NCI-H226 (cell line): ENCODE measurements at regions not wholly inside any gene's neighbourhood (a gene's known extent, or its start where the extent isn't known, plus 50 kb on each side); places are given as distances from the start of the nearest gene placed in this dataset.

ENCODE experiments used
- DNase-seq: peaks from one replicate; pipeline ENCODE4 v3.0.0-alpha.2; 2015

GRCh38 chr3:22495791-22496190 is 707.3 kb upstream of the UBE2E2 start:
- no peak for DNase-seq

DNA sequence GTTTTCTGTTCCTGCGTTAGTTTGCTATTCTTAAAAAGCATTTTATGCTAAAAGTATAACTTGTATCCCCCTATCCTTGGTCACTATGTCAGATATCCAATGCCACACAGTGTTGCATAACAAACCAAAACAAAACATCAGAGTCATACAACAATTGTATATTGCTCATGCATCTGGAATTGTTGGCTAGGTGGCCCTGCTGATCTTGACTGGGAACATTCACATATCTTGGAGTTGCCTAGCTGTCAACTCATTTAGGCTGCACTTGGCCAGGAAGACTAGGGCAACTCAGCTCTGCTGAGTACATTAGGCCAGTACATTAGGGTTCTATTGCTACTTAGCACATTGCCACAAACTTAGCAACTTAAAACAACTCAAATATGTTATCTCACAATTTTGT is 706.5 kb upstream of the UBE2E2 start:
- DNase-seq = no peak

GRCh38 chr3:22506871-22507270 is 696.3 kb upstream of the UBE2E2 start:
- DNase-seq = no peak

DNA sequence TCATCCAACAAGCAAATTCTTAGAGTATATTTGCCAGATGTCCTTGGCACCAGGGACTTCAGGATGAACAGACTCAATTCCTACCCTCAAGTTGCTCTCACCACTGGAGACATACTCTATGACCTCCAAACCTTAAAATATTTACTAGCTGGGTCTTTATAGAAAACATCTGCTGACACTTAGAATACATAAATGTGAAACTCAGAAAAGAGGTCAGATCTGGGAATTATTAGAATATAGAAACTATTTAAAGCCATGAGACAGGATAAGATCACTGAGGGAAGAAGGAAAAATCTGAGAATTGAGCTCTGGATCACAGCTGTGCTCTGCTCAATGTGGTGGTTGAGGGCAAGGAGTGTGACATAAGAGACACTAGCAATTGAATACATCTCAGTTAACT is 695.4 kb upstream of the UBE2E2 start:
- DNase-seq = no peak

- DNase-seq = no peak
These were observed 679.2 kb upstream of the UBE2E2 start for GRCh38 chr3:22523925-22524324.

DNA sequence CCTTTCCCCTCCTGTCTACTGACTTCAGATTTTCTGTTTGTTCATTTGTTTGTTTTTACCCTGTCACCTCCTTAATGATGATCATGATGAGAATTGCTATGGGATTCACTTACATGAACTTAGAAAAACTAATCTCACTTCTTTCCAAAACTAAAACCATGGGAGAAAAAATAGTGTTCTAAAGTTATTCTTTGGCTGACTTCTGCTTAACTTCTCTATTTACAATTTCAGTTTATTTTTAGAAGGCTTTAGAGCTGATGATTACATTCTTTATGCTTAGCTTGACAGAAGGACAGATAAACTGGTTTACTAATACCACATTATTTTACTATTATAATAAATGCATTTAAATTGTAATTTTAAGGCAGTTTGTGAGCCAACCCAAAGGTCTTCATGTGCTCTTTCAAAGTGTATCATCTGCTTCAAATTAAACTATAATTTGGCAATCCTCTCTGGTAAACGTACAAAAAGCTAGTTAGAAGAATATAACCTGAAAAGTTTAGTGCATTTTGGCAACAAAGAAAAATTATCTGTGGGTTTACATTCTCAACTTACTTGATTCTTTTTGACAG is 676.8 kb upstream of the UBE2E2 start:
- DNase-seq = no peak

GRCh38 chr3:22536541-22536940 is 666.6 kb upstream of the UBE2E2 start:
- peak; percentile 4 for DNase-seq

DNA sequence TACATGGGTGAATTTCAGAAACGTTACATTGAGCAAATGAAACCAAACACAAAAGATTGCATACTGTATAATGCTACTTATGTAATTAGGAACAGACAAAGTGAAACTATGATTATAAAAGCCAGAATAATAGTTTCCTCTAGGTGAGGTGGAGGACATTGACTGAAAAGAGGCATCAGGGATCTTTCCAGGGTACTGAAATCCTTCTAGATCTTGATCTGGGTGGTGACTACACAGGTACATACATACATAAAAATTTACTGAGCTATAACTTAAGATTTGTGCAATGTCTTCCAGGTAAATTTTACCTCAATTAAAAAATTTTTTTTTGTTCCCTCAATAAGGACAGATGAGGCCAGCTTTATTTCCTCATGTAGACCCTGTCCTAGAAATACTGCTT is 665.6 kb upstream of the UBE2E2 start:
- DNase-seq = no peak

GRCh38 chr3:22542311-22542710 is 660.8 kb upstream of the UBE2E2 start:
- peak; percentile 72 for DNase-seq

GRCh38 chr3:22555753-22556435 is 647.2 kb upstream of the UBE2E2 start:
- DNase-seq = no peak

- DNase-seq = no peak
These were observed 637.7 kb upstream of the UBE2E2 start for GRCh38 chr3:22565393-22565792.

- DNase-seq = no peak
These were observed 634.8 kb upstream of the UBE2E2 start for GRCh38 chr3:22568285-22568684.

DNA sequence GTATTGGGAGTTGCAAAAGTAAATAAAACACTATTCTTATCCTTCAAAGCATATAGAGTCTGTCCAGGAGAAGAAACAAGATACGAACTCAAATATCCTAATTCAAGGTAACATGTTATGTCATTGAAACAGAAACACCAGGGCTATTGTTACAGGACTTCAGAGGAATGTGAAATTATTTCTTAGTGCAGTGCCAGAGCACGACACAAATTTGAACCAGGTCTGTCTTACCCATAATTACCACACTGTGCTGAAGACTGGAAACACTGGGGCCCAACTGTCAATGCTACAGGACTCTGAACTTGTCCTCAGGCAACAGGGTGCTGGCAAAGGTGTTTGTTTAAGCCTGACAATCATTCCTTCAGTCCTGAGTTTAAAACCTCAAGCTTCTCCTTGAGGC is 633.6 kb upstream of the UBE2E2 start:
- no peak for DNase-seq

DNA sequence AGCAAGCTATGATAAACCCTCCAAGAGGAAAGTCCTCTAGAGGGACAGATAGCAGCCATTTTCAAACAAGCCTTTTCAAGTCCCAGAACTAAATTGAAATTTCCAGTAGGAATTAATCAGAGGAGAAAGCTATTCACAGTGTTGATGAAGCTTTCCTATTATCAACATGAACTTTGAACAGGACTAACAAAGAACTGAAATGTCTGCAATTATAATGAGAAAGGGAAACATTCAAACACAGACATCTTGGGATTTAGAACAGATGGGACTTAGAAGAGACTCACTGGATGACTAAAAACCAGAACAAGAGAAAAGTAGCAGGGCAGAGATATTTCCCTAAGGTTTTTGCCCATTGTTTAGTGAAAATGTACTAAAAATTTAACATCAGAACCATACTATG is 622.1 kb upstream of the UBE2E2 start:
- DNase-seq = no peak

GRCh38 chr3:22582266-22582665 is 620.9 kb upstream of the UBE2E2 start:
- DNase-seq = no peak

- peak; percentile 54 for DNase-seq
These were observed 617.6 kb upstream of the UBE2E2 start for GRCh38 chr3:22585504-22585903.

DNA sequence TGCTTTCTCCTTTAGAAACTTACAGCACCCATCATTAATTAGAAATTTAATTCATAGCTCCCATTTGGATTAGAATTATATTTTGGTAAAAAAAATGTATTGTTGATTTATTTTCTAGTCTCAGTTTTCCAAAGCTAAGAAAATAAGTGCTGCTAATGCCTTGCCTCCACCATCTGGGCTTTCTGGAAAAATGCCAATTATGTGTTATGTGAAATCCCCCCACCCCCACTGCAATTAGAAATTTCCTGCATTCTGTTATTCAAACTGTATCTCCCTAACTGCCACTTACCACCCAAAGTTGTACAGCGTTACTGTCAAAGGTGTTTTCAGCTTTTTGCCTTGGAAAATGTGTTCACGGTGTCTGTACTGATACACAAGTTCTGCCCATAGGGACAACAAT is 617.2 kb upstream of the UBE2E2 start:
- DNase-seq = no peak

DNA sequence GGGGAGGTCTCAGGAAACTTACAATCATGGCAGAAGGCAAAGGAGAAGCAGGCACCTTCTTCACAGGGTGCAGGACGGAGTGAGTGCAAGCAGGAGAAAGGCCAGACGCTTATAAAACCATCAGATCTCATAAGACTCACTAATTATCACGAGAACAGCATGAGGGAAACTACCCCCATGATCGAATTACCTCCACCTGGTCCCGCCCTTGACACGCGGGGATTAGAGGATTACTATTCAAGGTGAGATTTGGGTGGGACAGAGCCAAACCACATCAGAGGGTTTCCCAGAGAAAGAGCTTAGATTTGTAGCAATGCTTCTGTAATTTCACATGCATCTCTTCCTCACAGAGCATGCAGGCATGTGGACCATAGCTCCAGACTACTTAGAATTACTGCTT is 615.7 kb upstream of the UBE2E2 start:
- no peak for DNase-seq

DNA sequence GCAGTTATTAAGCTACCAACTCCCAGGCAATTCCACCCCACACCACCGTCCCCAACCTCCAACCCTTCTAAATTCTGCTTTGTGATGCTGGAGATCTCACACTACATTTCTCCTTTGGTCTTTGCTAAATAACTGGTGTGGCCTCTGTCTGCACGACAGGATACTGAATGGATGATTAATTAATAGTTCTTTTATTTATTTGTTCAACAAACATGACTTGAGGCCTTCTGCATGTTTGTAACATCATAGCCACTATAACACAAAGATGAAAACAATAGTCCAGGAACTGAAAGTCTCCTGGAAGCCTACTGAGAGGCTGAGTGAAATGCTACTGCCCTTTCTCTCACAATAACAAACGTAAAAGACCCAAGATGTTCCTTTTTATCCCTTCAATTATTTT is 609.5 kb upstream of the UBE2E2 start:
- no peak for DNase-seq

DNA sequence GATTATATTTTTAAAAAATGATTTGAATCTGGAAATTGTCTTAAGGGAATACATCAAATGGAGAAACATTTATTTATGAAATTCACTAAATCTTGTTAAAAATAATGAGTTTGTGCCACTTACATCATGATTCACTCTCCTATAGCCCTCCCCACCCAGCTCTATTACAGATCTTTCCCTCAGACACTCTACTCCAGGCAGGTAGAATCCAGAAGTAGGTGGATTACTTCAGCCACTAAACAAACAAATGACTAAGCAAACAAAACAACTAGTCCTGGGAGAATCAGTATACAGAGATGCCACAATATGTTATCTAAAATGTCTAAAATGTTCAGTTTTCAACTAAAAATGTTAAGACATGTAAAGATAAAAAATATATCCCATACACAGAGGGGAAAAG is 608.1 kb upstream of the UBE2E2 start:
- no peak for DNase-seq

- no peak for DNase-seq
These were observed 596.7 kb upstream of the UBE2E2 start for GRCh38 chr3:22606461-22606860.

DNA sequence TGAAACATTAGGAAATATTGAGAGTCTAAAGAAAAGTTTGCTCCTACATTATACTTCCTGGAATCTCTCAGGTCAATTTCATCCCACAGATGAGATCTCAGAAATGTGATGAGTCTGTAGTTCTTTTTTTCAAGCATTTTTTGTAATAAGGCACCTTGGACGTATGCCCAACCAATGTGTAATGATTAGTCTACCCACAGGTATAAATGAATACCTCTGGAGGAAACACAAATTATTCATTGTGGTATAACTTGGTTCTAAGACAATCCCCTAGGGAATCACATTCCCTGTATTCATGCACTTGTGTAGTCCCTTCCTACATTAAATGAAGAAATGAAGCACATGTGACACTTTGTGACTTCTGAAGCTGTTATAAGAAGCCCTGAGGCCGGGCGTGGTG is 596.2 kb upstream of the UBE2E2 start:
- DNase-seq = no peak

DNA sequence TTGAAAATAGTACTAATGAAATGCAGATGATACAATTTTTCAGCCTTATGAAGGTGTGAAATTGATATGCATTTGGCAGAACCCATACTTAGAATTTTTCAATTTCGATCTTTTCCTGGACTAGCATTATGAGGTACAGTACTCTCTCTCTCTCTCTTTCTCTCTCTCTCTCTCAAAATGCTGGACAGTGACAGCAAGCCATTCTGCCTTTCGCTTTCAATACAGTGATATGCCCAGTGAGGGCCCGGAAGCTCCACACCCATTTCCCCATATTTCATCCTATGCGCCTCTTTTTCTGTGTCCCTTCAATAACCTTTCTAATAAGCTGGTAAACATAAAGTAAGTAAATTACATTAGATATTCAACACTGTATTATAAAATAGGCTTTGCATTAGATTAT is 595.0 kb upstream of the UBE2E2 start:
- DNase-seq = no peak

DNA sequence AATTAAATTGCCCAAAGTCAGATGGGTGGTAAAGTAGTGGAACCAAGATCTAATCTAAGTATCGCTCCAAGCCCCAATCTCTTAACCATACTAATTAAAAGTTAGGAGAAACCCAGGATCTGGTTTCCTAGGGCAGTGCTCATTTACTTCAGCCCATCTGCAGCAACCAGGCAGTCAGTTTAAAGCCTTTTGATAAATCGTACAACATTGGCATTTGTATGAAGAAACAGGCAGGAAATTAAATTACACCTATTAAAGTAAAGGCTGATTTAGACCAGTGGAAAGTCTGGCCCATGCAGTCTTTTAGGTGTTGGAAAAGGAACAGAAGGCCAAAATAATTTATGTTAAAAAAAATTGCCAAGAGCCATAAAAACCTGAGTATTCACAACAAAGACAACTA is 594.4 kb upstream of the UBE2E2 start:
- no peak for DNase-seq

- no peak for DNase-seq
These were observed 594.0 kb upstream of the UBE2E2 start for GRCh38 chr3:22609139-22609538.
